GM12864 (cell line): ENCODE measurements at regions not wholly inside any gene's neighbourhood (a gene's known extent, or its start where the extent isn't known, plus 50 kb on each side); places are given as distances from the start of the nearest gene placed in this dataset.

ENCODE experiments used
- DNase-seq: peaks from one replicate; pipeline ENCODE4 v3.0.0-alpha.2; 2011; ENCODE audit warnings: low read depth
- H3K4me3 ChIP-seq: 2 replicates; pipeline ENCODE4 v1.5.1; 2011; ENCODE audit warnings: mild to moderate bottlenecking, low read depth, low read length, control low read depth
- TF ChIP-seq, protein P1 (sequence below): IDR thresholded peaks from 2 replicates; pipeline ENCODE4 v1.5.1; 2011; ENCODE audit warnings: low read depth, mild to moderate bottlenecking, moderate library complexity, low read length, control low read depth, inconsistent platforms; ENCODE audit errors: missing control alignments

- TF ChIP-seq, protein P1, sequence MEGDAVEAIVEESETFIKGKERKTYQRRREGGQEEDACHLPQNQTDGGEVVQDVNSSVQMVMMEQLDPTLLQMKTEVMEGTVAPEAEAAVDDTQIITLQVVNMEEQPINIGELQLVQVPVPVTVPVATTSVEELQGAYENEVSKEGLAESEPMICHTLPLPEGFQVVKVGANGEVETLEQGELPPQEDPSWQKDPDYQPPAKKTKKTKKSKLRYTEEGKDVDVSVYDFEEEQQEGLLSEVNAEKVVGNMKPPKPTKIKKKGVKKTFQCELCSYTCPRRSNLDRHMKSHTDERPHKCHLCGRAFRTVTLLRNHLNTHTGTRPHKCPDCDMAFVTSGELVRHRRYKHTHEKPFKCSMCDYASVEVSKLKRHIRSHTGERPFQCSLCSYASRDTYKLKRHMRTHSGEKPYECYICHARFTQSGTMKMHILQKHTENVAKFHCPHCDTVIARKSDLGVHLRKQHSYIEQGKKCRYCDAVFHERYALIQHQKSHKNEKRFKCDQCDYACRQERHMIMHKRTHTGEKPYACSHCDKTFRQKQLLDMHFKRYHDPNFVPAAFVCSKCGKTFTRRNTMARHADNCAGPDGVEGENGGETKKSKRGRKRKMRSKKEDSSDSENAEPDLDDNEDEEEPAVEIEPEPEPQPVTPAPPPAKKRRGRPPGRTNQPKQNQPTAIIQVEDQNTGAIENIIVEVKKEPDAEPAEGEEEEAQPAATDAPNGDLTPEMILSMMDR = no peak
- H3K4me3 ChIP-seq = no peak overlapping the region
- no peak for DNase-seq
Observed at GRCh38 chr12:90188857-90189256, 480.2 kb upstream of the ATP2B1 start.

DNA sequence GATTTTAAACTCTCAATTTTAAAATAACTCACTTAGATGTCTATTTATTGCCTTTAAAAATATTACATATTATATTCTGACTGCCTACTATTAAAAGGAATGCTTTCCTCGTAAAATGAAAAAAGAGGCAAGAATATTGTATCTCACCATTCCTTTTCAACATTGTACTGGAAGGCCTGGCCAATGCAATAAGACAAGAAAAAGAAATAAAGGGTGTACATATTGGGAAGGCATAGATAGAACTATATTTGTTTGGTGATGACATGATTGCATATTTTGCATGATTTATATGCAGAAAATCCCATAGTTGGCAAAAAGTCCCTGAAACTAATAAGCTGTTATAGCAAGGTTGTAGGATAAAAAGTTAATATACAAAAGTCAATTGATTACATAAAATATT, 474.6 kb upstream of the ATP2B1 start:
- DNase-seq = no peak
- H3K4me3 ChIP-seq = no peak overlapping the region
- TF ChIP-seq, protein P1 = no peak

DNA sequence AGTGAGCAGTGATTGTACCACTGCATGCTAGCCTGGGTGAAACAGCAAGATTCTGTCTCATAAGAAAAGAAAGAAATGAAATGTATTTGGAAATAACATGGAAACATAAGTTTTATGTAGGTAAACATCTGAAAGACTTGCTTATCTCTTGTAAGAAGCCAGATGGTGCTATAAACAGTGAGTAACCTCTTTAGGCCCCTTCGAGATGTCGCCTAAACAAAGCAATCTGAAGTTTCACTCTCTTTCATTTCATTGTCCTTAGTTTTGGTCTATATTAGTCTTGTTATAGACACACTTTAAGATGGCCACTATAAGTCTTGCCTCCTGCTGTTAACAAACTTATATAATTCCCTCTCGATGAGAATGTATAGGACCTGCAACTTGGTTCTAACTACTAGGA, 472.6 kb upstream of the ATP2B1 start:
- DNase-seq = no peak
- H3K4me3 ChIP-seq = no peak overlapping the region
- TF ChIP-seq, protein P1 = no peak

- H3K4me3 ChIP-seq = no peak overlapping the region
- TF ChIP-seq, protein P1 = no peak
- no peak for DNase-seq
Observed at GRCh38 chr12:90174956-90175355, 466.3 kb upstream of the ATP2B1 start.

- no peak overlapping the region for H3K4me3 ChIP-seq
- TF ChIP-seq, protein P1 = no peak
- DNase-seq = no peak
Observed at GRCh38 chr12:90174198-90174510, 465.5 kb upstream of the ATP2B1 start.

DNA sequence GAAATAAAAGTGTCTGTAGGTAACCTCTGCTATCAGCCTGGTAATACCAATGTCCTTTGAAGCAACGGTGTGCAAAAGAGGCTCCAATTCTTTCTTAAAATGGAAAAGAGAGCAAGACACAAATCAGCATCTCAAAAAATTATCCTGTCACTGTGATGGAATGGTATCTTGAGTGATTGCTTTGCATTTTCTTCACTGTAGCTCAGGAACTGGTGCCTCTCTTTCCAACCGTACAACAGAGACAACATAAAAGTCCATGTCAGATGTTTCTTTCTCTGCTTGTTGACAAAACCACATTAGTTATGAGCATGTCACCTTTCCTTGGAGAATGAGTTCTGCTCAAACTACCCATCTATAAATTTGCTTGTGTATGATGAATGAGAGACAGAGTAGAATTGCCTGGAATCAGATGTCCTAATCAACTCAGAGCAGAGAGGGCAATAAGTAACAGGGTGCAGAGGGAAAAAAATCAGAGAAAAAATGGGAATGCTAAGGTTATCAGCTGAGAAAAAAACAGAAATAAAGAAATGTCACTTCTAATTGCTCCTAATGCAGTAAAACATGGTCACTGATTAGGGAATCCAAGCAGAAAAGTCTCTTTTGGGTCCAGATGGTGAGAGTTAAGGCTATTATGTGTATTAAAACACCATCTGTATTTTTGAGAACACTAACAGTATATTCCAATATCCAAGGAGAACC, 465.0 kb upstream of the ATP2B1 start:
- no peak overlapping the region for H3K4me3 ChIP-seq
- DNase-seq = no peak
- TF ChIP-seq, protein P1 = no peak

- no peak overlapping the region for H3K4me3 ChIP-seq
- DNase-seq = no peak
- TF ChIP-seq, protein P1 = no peak
Observed at GRCh38 chr12:90172524-90172923, 463.9 kb upstream of the ATP2B1 start.
